GM19238 (cell line): ENCODE measurements at regions not wholly inside any gene's neighbourhood (a gene's known extent, or its start where the extent isn't known, plus 50 kb on each side); places are given as distances from the start of the nearest gene placed in this dataset.

Source experiments
- DNase-seq: peaks from one replicate; pipeline ENCODE4 v3.0.0; 2011; ENCODE audit warnings: low spot score; ENCODE audit not compliant: insufficient read length

GRCh38 chr5:53825926-53826325 lies 265.5 kb downstream of the NDUFS4 start:
- DNase-seq, result no peak

- DNase-seq, result no peak
Observed at GRCh38 chr5:53826504-53826903, 266.1 kb downstream of the NDUFS4 start.

GRCh38 chr5:53827211-53827651 lies 266.8 kb downstream of the NDUFS4 start:
- no peak for DNase-seq

- DNase-seq, result no peak
Observed at GRCh38 chr5:53831496-53831895, 271.1 kb downstream of the NDUFS4 start.
